Endothelial cell of umbilical vein (primary cell): ENCODE measurements at regions not wholly inside any gene's neighbourhood (a gene's known extent, or its start where the extent isn't known, plus 50 kb on each side); places are given as distances from the start of the nearest gene placed in this dataset.

Experiments
- BruUV-seq: library from RNA; stranded (reverse); fragments of 400-500 nt; replicated peaks from 2 replicates; lab custom pipeline; 2021; lab: Mats Ljungman, UMichigan
- CTCF ChIA-PET: fragments of 300-600, 350-600 bp; sonication (Branson Sonifier 250); formaldehyde crosslinking; loops from one replicate; lab custom pipeline; 2021; ENCODE audit warnings: antibody characterized with exemption, inconsistent platforms; lab: Charles Lee
- POLR2A ChIA-PET: fragments of 300-600, 350-600 bp; sonication (Branson Sonifier 250); formaldehyde crosslinking; loops from one replicate; lab custom pipeline; 2021; ENCODE audit warnings: antibody characterized with exemption, inconsistent platforms; lab: Charles Lee
- DNase-seq: peaks from one replicate; pipeline ENCODE4 v3.0.0-alpha.2; 2011; ENCODE audit warnings: low read depth, low spot score
- FAIRE-seq: peaks from 2 replicates; lab custom pipeline; 2011; peaks lifted over from hg19 to GRCh38; lab: Jason Lieb, UNC
- H2AFZ ChIP-seq: 2 replicates; pipeline ENCODE4 v1.6.0; 2012; ENCODE audit warnings: low read depth, low read length, control low read depth, inconsistent platforms
- H3K27ac ChIP-seq: 2 replicates; pipeline ENCODE4 v1.5.1; 2011; ENCODE audit warnings: low read depth, mild to moderate bottlenecking, control low read depth, low read length, moderate library complexity; ENCODE audit not compliant: insufficient read depth
- H3K27me3 ChIP-seq, 2 experiments: 2 replicates each; pipeline versions ENCODE4 v1.6.0 to v1.6.1; 2011; ENCODE audit warnings: low read length in 2 of 2, mixed read lengths in 1 of 2; ENCODE audit not compliant: control insufficient read depth in 2 of 2, insufficient read depth in 2 of 2
- H3K36me3 ChIP-seq, 2 experiments: 2 replicates in 1 of 2; 3 replicates in 1 of 2; pipeline ENCODE4 v1.5.1; 2011; ENCODE audit warnings: low read length in 2 of 2, mild to moderate bottlenecking in 1 of 2, moderate library complexity in 1 of 2; ENCODE audit not compliant: control insufficient read depth in 2 of 2, insufficient read depth in 2 of 2; ENCODE audit errors: extremely low read depth in 1 of 2
- H3K4me1 ChIP-seq: 3 replicates; pipeline ENCODE4 v1.5.1; 2011; ENCODE audit warnings: mild to moderate bottlenecking, low read length; ENCODE audit not compliant: control insufficient read depth, insufficient read depth; ENCODE audit errors: extremely low read depth
- H3K4me2 ChIP-seq: 2 replicates; pipeline ENCODE4 v1.6.1; 2011; ENCODE audit warnings: low read length, control low read depth, mixed read lengths; ENCODE audit not compliant: insufficient read depth
- H3K4me3 ChIP-seq, 3 experiments: fragments of 200-600 bp in 1 of 3; sonication (generic), shearing (Covaris generic) in 1 of 3; replicated peaks in 1 of 3; 2 replicates each; pipeline ENCODE4 v1.5.1; 2011 to 2016; ENCODE audit warnings: control low read depth in 3 of 3, low read length in 3 of 3, mild to moderate bottlenecking in 2 of 3, inconsistent platforms in 1 of 3, low read depth in 1 of 3, moderate library complexity in 1 of 3; ENCODE audit not compliant: insufficient read depth in 1 of 3
- H3K79me2 ChIP-seq: 2 replicates; pipeline ENCODE4 v1.6.0; 2012; ENCODE audit warnings: low read length, inconsistent platforms; ENCODE audit not compliant: control insufficient read depth, insufficient read depth
- H3K9ac ChIP-seq: replicated peaks from 2 replicates; pipeline ENCODE3; 2011; ENCODE audit warnings: low read length, control low read depth; ENCODE audit not compliant: insufficient read depth; ENCODE audit errors: extremely low read depth
- H3K9me1 ChIP-seq: replicated peaks from 3 replicates; pipeline ENCODE4 v1.6.0; 2011; ENCODE audit warnings: mild to moderate bottlenecking, low read length; ENCODE audit not compliant: control insufficient read depth, insufficient read depth; ENCODE audit errors: extremely low read depth
- H3K9me3 ChIP-seq: replicated peaks from 2 replicates; pipeline ENCODE4 v1.5.1; 2012; ENCODE audit warnings: low read length, inconsistent platforms; ENCODE audit not compliant: control insufficient read depth, insufficient read depth
- H4K20me1 ChIP-seq: replicated peaks from 2 replicates; pipeline ENCODE3; 2011; ENCODE audit warnings: mild to moderate bottlenecking, low read length; ENCODE audit not compliant: control insufficient read depth, insufficient read depth; ENCODE audit errors: extremely low read depth
- CTCF ChIP-seq, 2 donors: IDR thresholded peaks; 1 replicate in 1 of 2; 2 replicates in 1 of 2; pipeline ENCODE4 v1.5.1; 2011; ENCODE audit warnings: low read length in 2 of 2, mild to moderate bottlenecking in 2 of 2, moderate library complexity in 2 of 2, control low read depth in 1 of 2, inconsistent platforms in 1 of 2, low read depth in 1 of 2; ENCODE audit not compliant: insufficient read depth in 1 of 2; ENCODE audit errors: extremely low read depth in 1 of 2
- EZH2 ChIP-seq: IDR thresholded peaks from 2 replicates; pipeline ENCODE4 v1.6.1; 2012; ENCODE audit warnings: borderline replicate concordance, low read depth, mild to moderate bottlenecking, moderate library complexity, low read length, inconsistent platforms; ENCODE audit not compliant: severe bottlenecking
- FOS ChIP-seq: IDR thresholded peaks from 2 replicates; pipeline ENCODE4 v1.6.1; 2011; ENCODE audit warnings: mild to moderate bottlenecking, low read length, moderate library complexity, borderline replicate concordance; ENCODE audit not compliant: insufficient read depth
- GATA2 ChIP-seq: IDR thresholded peaks from 2 replicates; pipeline ENCODE4 v1.7.0; 2011; ENCODE audit warnings: low read depth, mild to moderate bottlenecking, moderate library complexity, mixed read lengths, low read length; ENCODE audit not compliant: insufficient read length, insufficient read depth
- JUN ChIP-seq: IDR thresholded peaks from 2 replicates; pipeline ENCODE4 v1.6.1; 2011; ENCODE audit warnings: borderline replicate concordance, low read depth; ENCODE audit not compliant: insufficient read length, insufficient read depth
- MYC ChIP-seq: IDR thresholded peaks from one replicate; pipeline ENCODE4 v1.6.1; 2011; ENCODE audit warnings: mild to moderate bottlenecking, low read depth, low read length
- POLR2A ChIP-seq: IDR thresholded peaks from 2 replicates; pipeline ENCODE4 v1.6.1; 2012; ENCODE audit warnings: low read depth, mild to moderate bottlenecking, control low read depth, low read length
- POLR2AphosphoS5 ChIP-seq: IDR thresholded peaks from 2 replicates; pipeline ENCODE4 v1.6.1; 2012; ENCODE audit warnings: low read depth, mild to moderate bottlenecking, control low read depth, low read length, moderate library complexity; ENCODE audit not compliant: insufficient read depth
- dilution Hi-C: fragments of 300-500 bp; cut with MboI; formaldehyde crosslinking; loops from one replicate; pipeline ENCODE4 v1.15.0; 2019; ENCODE audit warnings: low sequenced_read_pairs; ENCODE audit not compliant: extremely low pct_ligation_motif_present
- intact Hi-C: fragments of 100-400 bp; cut with micrococcal nuclease; formaldehyde crosslinking; loops from one replicate; pipeline ENCODE4 v1.10.0; 2022
- TF ChIP-seq, protein P1 (sequence below): IDR thresholded peaks from 2 replicates; pipeline ENCODE4 v1.6.1; 2011; ENCODE audit not compliant: insufficient read depth, insufficient read length

- DNase-seq, result peak; percentile 43
- H3K9me3 ChIP-seq, result peaks cover 2% of the 10 kb centered on the region
- dilution Hi-C loops, result no loop called here
- no peak overlapping the region for H3K4me2 ChIP-seq
- H3K27me3 ChIP-seq, result no peaks in the 10 kb centered on the region
- H3K27ac ChIP-seq, result no peak overlapping the region
- no peaks in the 10 kb centered on the region for H3K79me2 ChIP-seq
- H3K9ac ChIP-seq, result no peak overlapping the region
- ChIA-PET CTCF (interaction anchor here (1.5 to 3.1 kb wide), 3 partner anchors 15 to 42 kb away, joined by 3 to 14 read pairs (median 3); no protein-coding TSS in a partner anchor), POLR2A (no interaction called here)
- TF ChIP-seq GATA2 (no peak), MYC (no peak), JUN (no peak), EZH2 (no peak), POLR2A (no peak), CTCF (IDR thresholded peaks at IDR 0.05; ENCODE audit: extremely low read depth in 1 of 2, insufficient read depth in 1 of 2, low read depth in 1 of 2, low read length in 2 of 2) (no peak), POLR2AphosphoS5 (no peak), FOS (no peak)
- TF ChIP-seq, protein P1, sequence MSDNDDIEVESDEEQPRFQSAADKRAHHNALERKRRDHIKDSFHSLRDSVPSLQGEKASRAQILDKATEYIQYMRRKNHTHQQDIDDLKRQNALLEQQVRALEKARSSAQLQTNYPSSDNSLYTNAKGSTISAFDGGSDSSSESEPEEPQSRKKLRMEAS, result no peak
- FAIRE-seq, result peak; percentile 54
- H3K4me3 ChIP-seq, result no peak overlapping the region
- H3K36me3 ChIP-seq, result no peaks in the 10 kb centered on the region
- peaks cover 7% of the 10 kb centered on the region for H3K4me1 ChIP-seq
- no peaks in the 10 kb centered on the region for H4K20me1 ChIP-seq
- H2AFZ ChIP-seq, result peak overlapping the region; percentile 45
- intact Hi-C loops, result no loop called here
- no TSS peak for BruUV-seq
- H3K9me1 ChIP-seq, result no peaks in the 10 kb centered on the region
Measured at GRCh38 chr18:10284540-10285282, 169.7 kb upstream of the APCDD1 start.
